Fibroblast of peridontal ligament (primary cell): ENCODE measurements at regions not wholly inside any gene's neighbourhood (a gene's known extent, or its start where the extent isn't known, plus 50 kb on each side); places are given as distances from the start of the nearest gene placed in this dataset.
"Not testable (repeated sequence)": the region's sequence is repeated elsewhere in the genome, so short reads cannot be mapped to it uniquely, and the experiment has no call there.

Experiments
- DNase-seq: peaks from one replicate; pipeline ENCODE4 v3.0.0-alpha.2; 2010; ENCODE audit errors: extremely low read depth

DNA sequence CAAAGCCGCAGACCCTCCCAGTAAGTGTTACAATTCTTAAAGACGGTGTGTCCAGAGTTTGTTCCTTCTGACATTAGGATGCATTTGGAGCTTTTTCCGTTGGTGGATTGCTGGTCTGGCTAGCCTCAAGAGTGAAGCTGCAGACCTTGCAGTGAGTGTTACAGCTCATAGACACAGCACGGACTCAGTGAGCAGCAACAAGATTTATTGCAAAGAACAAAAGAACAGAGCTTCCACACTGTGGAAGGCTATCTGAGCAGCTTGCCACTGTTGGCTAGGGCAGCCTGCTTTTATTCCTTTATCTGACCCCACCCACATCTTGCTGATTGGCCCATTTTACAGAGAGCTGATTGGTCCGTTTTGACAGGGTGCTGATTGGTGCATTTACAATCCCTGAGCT is 242.8 kb upstream of the SGCG start:
- DNase-seq, result no peak

DNA sequence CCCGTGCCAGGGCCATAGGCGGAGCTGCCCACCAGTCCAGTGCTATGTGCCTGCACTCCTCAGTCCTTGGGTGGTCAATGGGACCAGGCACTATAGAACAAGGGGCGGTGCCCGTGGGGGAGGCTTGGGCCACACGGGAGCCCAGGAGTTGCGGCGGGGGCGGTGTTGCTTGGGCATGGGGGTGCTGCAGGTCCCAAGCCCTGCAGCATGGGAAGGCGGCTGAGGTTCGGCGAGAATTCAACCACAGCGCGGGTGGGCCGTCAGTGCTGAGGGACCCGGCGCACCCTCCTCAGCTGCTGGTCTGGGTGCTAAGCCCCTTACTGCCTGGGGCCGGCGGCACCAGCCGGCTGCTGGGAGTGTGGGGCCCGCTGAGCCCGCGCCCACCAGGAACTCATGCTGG is 242.2 kb upstream of the SGCG start:
- no peak for DNase-seq

DNA sequence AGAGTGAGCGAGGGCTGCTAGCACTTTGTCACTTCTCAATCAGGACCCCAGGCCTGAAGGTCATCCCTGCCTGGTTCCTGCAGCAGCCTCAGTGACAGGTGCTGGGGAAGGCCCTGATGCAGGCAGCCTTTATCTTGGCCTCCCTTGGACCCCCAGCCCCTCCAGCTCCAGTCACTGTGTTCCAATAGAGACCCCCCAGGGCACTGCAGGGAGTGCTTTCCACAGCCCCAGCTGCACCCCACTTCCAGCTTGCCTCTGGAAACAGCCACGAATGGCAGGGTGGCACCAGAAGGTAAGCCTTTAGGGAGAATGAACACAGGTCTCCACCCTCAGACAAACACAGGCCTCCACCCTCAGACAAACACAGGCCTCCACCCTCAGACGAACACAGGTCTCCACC is 241.6 kb upstream of the SGCG start:
- no peak for DNase-seq

GRCh38 chr13:22940090-22940710 is 240.6 kb upstream of the SGCG start:
- no peak for DNase-seq

- DNase-seq, result no peak
Observed at GRCh38 chr13:22940736-22941135, 240.0 kb upstream of the SGCG start.

- not testable (repeated sequence) for DNase-seq
Observed at GRCh38 chr13:22941495-22941894, 239.3 kb upstream of the SGCG start.

GRCh38 chr13:22942831-22943230 is 237.9 kb upstream of the SGCG start:
- not testable (repeated sequence) for DNase-seq

DNA sequence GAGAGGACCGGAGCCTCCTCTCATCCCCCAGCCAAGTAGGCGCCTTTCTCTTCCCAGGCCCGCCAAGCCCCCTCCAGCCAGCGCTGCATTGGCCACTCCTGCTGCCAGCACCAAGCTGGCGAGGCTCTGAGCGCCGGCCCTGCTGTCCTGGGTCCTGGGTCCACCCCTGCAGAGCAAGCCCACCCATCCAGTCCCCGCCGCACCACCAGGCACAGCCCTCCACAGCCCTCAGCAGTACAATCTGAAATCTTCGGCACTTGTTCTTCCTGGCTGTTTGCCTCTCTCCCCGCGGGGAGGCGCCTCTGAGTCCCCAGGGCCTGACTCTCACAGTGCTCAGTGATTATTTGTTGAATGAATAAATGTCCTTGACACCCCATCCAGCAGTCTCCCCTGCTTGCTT is 236.4 kb upstream of the SGCG start:
- no peak for DNase-seq

DNA sequence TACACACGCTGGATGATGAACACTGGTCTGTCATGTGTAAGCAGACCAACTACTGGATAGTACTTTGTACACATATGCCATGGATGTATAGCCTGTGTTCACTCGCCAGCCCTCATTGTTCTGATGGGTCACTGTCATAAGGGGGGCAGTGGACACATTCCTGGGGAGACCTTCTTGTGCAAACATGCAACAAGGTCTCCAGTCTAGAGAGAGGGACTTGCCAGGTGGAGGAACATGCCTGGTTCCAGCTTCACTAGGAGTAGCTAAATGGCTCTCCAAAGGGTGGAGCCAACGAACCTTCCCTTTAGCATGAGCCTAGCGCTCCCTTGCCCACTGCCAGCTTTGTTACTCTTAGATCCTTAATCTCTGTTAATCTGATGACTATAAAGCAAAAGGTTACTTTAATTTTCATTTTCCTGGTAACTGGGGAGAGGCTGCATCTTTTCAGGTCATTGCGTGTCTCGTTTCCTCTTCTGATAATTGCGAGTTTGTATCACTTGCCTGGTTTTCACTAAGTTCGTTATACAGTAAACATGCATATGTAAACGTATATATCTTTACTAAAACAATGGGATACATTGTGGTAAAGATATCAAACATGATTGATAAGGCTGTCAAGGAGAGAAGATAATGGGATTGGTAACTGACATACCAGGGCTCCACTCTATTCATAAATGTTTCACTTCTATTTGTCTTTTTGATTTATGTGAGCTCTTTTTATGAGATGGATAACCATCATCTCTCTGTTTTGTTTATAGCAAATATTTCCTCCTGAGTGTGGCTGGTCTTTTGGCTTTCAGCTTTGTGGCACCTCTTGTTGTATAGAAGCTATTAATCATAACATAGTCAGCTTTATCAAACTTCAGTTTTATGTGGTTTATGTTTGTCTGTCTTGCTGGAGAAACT is 235.2 kb upstream of the SGCG start:
- DNase-seq, result no peak

DNA sequence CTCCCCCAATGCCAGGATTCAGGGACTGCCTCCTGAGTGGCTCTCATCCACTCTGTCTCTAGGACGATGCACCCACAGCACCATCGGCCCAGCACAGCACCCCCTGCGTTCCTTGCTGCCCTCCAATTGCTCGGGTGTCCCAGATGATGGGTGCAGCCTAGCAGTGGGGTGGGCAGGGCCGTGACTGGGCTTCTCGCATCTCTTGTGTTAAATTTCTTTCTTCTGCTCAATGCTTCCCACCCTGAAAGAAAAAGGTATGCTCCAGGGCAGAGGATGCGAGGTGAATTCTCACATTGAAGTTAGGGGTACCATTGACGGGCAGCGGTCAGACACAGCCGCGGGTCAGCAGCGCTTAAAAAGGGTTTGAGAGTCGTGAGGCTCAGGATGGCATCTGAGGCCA is 232.4 kb upstream of the SGCG start:
- DNase-seq, result no peak

DNA sequence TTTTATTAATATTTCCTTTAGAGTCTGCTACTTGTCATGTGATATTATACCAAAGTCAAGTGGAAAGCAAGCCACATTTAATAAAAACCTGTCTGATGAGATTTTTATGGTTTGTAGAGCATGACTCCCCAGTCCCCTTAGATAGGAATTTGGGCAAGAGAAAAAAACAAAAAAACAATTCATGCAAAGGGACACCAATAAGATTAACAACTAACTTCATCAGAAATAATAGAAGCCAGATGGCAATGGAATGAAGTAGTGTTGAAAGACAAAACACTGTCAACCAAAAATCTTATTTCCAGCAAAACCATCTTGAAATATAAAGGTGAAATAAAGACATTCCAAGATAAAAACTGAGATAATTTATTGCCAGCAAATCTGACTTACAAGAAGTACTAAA is 228.8 kb upstream of the SGCG start:
- DNase-seq, result not testable (repeated sequence)

- not testable (repeated sequence) for DNase-seq
Observed at GRCh38 chr13:22955147-22955546, 225.6 kb upstream of the SGCG start.

- DNase-seq, result not testable (repeated sequence)
Observed at GRCh38 chr13:22956456-22957115, 224.2 kb upstream of the SGCG start.

DNA sequence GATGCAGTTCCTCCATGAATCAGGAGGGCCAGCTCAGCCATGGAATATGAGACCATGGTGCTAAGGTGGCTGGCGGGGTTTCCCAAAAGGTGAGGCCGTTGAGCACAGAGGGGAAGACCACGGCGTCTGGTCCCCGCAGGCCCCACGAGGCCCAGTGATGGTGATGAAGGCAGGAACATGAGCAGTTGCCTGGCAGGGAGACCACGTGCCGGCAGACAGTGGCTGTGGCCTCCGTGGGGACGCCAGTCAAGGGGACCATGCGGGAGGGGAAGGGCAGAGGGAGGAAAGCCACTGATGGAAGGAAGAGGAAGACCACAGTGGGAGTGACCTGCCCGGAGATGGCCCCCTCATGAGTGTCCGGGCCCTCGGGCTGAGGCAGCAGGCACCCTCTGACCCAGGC is 220.9 kb upstream of the SGCG start:
- DNase-seq, result not testable (repeated sequence)

- no peak for DNase-seq
Observed at GRCh38 chr13:22960827-22961226, 220.0 kb upstream of the SGCG start.

DNA sequence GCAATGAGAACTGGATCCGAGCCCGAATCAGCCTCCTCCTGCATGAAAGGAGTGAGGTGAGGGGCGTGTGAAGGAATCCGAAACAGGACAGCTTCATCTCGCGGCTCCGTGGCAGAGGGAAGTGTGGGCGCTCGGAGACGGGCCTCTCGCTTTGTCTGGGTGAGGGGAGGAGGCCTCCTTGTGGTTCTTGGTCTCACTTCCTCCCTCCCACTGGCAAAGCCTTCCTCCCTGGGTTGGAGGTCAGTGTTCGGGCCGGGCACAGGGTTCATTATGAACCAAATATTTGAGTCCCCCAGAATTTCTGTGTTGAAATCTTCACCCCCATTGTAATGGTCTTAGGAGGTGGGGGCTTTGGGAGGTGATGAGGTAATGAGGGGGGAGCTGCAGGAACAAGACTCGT is 219.4 kb upstream of the SGCG start:
- not testable (repeated sequence) for DNase-seq

DNA sequence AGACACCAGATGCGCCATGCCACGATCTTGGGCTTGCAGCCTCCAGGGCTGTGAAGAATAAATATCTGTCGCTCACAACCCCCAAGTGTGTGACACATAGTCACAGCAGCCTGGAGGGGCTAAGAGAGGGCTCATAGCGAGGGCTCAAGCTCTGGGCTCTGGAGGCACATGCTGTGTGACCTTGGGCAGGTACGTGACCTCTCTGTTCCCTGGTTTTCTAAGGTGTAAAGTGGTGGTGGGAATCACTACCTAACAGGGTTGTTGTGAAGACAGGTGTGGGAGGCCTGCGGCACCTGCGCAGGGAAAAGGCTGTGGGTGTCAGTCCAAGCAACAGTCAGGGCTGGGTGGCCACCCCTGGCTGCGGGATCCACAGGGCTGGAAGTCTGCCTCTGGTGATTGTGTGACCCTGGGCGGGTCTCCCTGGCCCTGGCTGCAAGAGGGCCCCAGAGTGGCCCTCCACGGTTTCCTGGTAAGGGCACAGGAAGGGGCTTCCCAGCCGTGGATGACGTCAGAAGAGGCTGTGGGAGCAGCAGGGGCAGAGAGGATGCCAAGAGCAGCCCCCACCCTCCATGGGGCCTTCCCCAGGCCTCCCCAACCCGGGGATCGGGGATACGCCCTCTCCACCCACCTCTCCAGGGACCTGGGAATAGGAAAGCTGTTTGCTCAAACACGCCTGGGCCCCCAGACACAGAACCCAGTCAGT is 218.8 kb upstream of the SGCG start:
- no peak for DNase-seq

DNA sequence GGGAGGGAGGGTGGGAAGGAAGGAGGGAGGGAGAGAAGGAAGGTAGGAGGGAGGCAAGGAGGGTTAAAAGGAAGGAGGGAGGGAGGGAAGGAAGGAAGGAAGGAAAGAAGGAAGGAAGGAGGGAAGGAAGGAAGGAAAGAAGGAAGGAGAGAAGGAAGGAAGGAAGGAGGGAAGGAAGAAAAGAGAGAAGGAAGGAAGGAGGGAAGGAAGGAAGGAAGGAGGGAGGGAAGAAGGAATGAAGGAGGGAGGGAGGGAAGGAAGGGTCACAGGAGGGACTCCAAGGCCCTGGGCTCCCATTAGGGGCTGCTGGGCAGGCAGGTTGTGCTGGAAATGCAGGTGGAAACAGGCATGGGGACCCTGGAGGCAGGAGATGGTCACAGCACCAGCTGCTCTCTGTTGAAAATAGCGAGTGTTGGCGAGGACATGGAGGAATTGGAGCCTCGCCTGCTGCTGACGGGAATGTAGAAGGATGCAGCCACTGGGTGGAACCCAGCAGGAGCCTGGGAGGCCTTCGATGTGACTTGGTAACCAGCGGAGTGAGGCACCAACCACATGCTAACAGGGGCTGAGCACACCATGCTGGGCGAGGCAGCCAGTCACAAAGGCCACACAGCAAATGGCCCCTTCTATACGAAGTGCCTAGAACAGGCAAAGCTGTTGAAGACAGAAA is 217.3 kb upstream of the SGCG start:
- DNase-seq, result not testable (repeated sequence)

- DNase-seq, result no peak
Observed at GRCh38 chr13:22964245-22964966, 216.4 kb upstream of the SGCG start.

- DNase-seq, result not testable (repeated sequence)
Observed at GRCh38 chr13:22965011-22965857, 215.5 kb upstream of the SGCG start.
